Psoas muscle (tissue), 7 donors: ENCODE measurements at regions not wholly inside any gene's neighbourhood (a gene's known extent, or its start where the extent isn't known, plus 50 kb on each side); places are given as distances from the start of the nearest gene placed in this dataset.
A peak's percentile ranks its signal among the peaks of the same experiment; 100 is the strongest.
"Not testable (repeated sequence)": the region's sequence is repeated elsewhere in the genome, so short reads cannot be mapped to it uniquely, and the experiment has no call there.

ENCODE experiments used
- ATAC-seq, 4 donors: fragments of 200-7000 bp; cut with Tn5 transposase; one replicate each; pipeline ENCODE4 v1.9.1; 2020; ENCODE audit warnings: moderate library complexity in 3 of 4, mild to moderate bottlenecking in 2 of 4
- DNase-seq, 2 donors: peaks; one replicate each; pipeline ENCODE4 v3.0.0-alpha.2; 2020
- H3K27ac ChIP-seq: fragments of 200-600 bp; one replicate; pipeline ENCODE4 v1.8.0; 2022
- H3K27me3 ChIP-seq, 3 donors: fragments of 200-600 bp in 1 of 3; one replicate each; pipeline versions ENCODE4 v1.6.1 to v1.8.0; 2013 to 2022; ENCODE audit warnings: low read length in 2 of 3, mild to moderate bottlenecking in 2 of 3, moderate library complexity in 1 of 3; ENCODE audit not compliant: insufficient read depth in 3 of 3
- H3K36me3 ChIP-seq, 2 donors: fragments of 200-600 bp in 1 of 2; one replicate each; pipeline versions ENCODE4 v1.6.1 to v1.8.0; 2013 to 2022; ENCODE audit warnings: low read depth in 1 of 2, mild to moderate bottlenecking in 1 of 2, moderate library complexity in 1 of 2; ENCODE audit not compliant: insufficient read depth in 1 of 2
- H3K4me1 ChIP-seq: fragments of 200-600 bp; one replicate; pipeline ENCODE4 v1.8.0; 2022
- H3K4me3 ChIP-seq: fragments of 200-600 bp; one replicate; pipeline ENCODE4 v1.8.0; 2022; ENCODE audit warnings: mild to moderate bottlenecking
- H3K9me3 ChIP-seq: fragments of 200-600 bp; one replicate; pipeline ENCODE4 v1.8.0; 2022
- CTCF ChIP-seq: fragments of 200-600 bp; IDR thresholded peaks from one replicate; pipeline ENCODE4 v1.8.0; 2022; ENCODE audit warnings: antibody characterized with exemption
- WGBS, 3 donors: extraction: QIAGEN DNeasy Blood & Tissue Kit; methylation state at CpG; one replicate each; pipeline versions ENCODE4 v1.1.6 to v1.1.7; 2013; 5-methylcytosine and 5-hydroxymethylcytosine counted together
- intact Hi-C, 2 donors: fragments of 100-400 bp; cut with DNase I; formaldehyde crosslinking; loops; one replicate each; pipeline versions ENCODE4 v1.11.0 to v1.14.2; 2022
- donor health status: healthy with polysubstance abuse.
- donor health status: DM: no; HTN: no; CAD: no; lungs with moderate emphysema.
- donor health status: Bipolar disorder and iron deficiency.
- donor health status: healthy.
- donor health status: DM: yes; HTN: yes; CAD: no.
- donor health status: DM: no; HTN: no; CAD: no.
- donor health status: DM: yes; HTN: yes; CAD: no.

GRCh38 chr5:20833081-20833627, 845.2 kb upstream of the CDH18 start:
- WGBS, 3 donors, result 75 to 78% (median 76%) methylated on average over 4 of the region's 4 CpGs
- H3K27me3 ChIP-seq, result no peaks in the 10 kb centered on the region
- H3K27ac ChIP-seq, result no peak overlapping the region
- intact Hi-C loops, result no loop called here
- H3K4me1 ChIP-seq, result no peaks in the 10 kb centered on the region
- H3K36me3 ChIP-seq, result no peaks in the 10 kb centered on the region
- no peaks in the 10 kb centered on the region for H3K9me3 ChIP-seq
- no peak overlapping the region for H3K4me3 ChIP-seq
- TF ChIP-seq CTCF, result no peak
- DNase-seq, result no peak
- no peak for ATAC-seq

GRCh38 chr5:20832204-20833080, 844.4 kb upstream of the CDH18 start:
- no peaks in the 10 kb centered on the region for H3K9me3 ChIP-seq
- H3K27ac ChIP-seq, result no peak overlapping the region
- no peaks in the 10 kb centered on the region for H3K36me3 ChIP-seq
- no peaks in the 10 kb centered on the region for H3K4me1 ChIP-seq
- ATAC-seq (no peak), DNase-seq (no peak)
- H3K4me3 ChIP-seq, result no peak overlapping the region
- intact Hi-C loops, result no loop called here
- H3K27me3 ChIP-seq, result no peaks in the 10 kb centered on the region
- WGBS, 3 donors, result 50 to 68% (median 67%) methylated on average over 4 to 5 of the region's 5 CpGs
- no peak for TF ChIP-seq CTCF

GRCh38 chr5:20825951-20826350, 838.0 kb upstream of the CDH18 start:
- DNase-seq, intact Hi-C loops, H3K27ac ChIP-seq, ATAC-seq, H3K36me3 ChIP-seq, H3K9me3 ChIP-seq, H3K4me1 ChIP-seq, H3K27me3 ChIP-seq, H3K4me3 ChIP-seq: not testable (repeated sequence)
- WGBS, 3 donors, result 67 to 79% (median 69%) methylated on average over 1 of the region's 1 CpG

GRCh38 chr5:20797216-20797615, 809.2 kb upstream of the CDH18 start:
- intact Hi-C loops, ATAC-seq, DNase-seq, H3K27ac ChIP-seq, H3K27me3 ChIP-seq, H3K4me1 ChIP-seq, H3K36me3 ChIP-seq, H3K4me3 ChIP-seq, H3K9me3 ChIP-seq: not testable (repeated sequence)
- WGBS, 3 donors, result 67 to 86% (median 80%) methylated on average over 1 of the region's 1 CpG

- H3K36me3 ChIP-seq, intact Hi-C loops, H3K4me1 ChIP-seq, H3K9me3 ChIP-seq, H3K27ac ChIP-seq, DNase-seq, H3K27me3 ChIP-seq, H3K4me3 ChIP-seq: not testable (repeated sequence)
- ATAC-seq, result peak in 3 of 4 donors; percentile 43 to 65 (median 44)
- 74 to 85% (median 75%) methylated on average over 2 of the region's 5 CpGs for WGBS, 3 donors
These were observed 796.8 kb upstream of the CDH18 start for GRCh38 chr5:20784755-20785154.

- H3K36me3 ChIP-seq, H3K27ac ChIP-seq, intact Hi-C loops, H3K9me3 ChIP-seq, DNase-seq, H3K4me3 ChIP-seq, H3K27me3 ChIP-seq, H3K4me1 ChIP-seq, ATAC-seq: not testable (repeated sequence)
- 84 to 93% (median 92%) methylated on average over 2 of the region's 2 CpGs for WGBS, 3 donors
These were observed 795.5 kb upstream of the CDH18 start for GRCh38 chr5:20783484-20783883.

GRCh38 chr5:20771338-20771737, 783.3 kb upstream of the CDH18 start:
- H3K27ac ChIP-seq, H3K36me3 ChIP-seq, H3K4me1 ChIP-seq, DNase-seq, ATAC-seq, H3K4me3 ChIP-seq, H3K9me3 ChIP-seq, H3K27me3 ChIP-seq, intact Hi-C loops: not testable (repeated sequence)
- 79 to 88% (median 84%) methylated on average over 2 of the region's 2 CpGs for WGBS, 3 donors

- H3K36me3 ChIP-seq, DNase-seq, H3K9me3 ChIP-seq, H3K4me1 ChIP-seq, H3K4me3 ChIP-seq, intact Hi-C loops, H3K27ac ChIP-seq, H3K27me3 ChIP-seq, ATAC-seq: not testable (repeated sequence)
- no CpG with 5 or more reads among the region's 2 CpGs for WGBS, 3 donors
These were observed 777.1 kb upstream of the CDH18 start for GRCh38 chr5:20765074-20765473.

- ATAC-seq, H3K4me3 ChIP-seq, DNase-seq, H3K9me3 ChIP-seq, H3K27ac ChIP-seq, H3K4me1 ChIP-seq, H3K36me3 ChIP-seq, H3K27me3 ChIP-seq, intact Hi-C loops: not testable (repeated sequence)
These were observed 771.5 kb upstream of the CDH18 start for GRCh38 chr5:20759459-20759858.

- H3K4me1 ChIP-seq, H3K27me3 ChIP-seq, intact Hi-C loops, DNase-seq, H3K9me3 ChIP-seq, H3K27ac ChIP-seq, H3K36me3 ChIP-seq, H3K4me3 ChIP-seq, ATAC-seq: not testable (repeated sequence)
- no CpG with 5 or more reads among the region's 2 CpGs for WGBS, 3 donors
These were observed 764.2 kb upstream of the CDH18 start for GRCh38 chr5:20752179-20752578.
